NT2/D1 (cell line): ENCODE measurements at regions not wholly inside any gene's neighbourhood (a gene's known extent, or its start where the extent isn't known, plus 50 kb on each side); places are given as distances from the start of the nearest gene placed in this dataset.

Experiments used
- DNase-seq: peaks from one replicate; pipeline ENCODE4 v3.0.0-alpha.2; 2011; ENCODE audit warnings: low read depth, low spot score
- H3K27me3 ChIP-seq: 2 replicates; pipeline ENCODE4 v1.6.0; 2011; ENCODE audit warnings: mild to moderate bottlenecking; ENCODE audit not compliant: insufficient read length, insufficient read depth
- H3K36me3 ChIP-seq: 2 replicates; pipeline ENCODE4 v1.6.1; 2011; ENCODE audit warnings: mild to moderate bottlenecking, low read length, mixed read lengths; ENCODE audit not compliant: insufficient read depth, insufficient read length
- H3K4me1 ChIP-seq: 2 replicates; pipeline ENCODE4 v1.5.1; 2011; ENCODE audit not compliant: insufficient read depth, insufficient read length
- H3K4me3 ChIP-seq: 2 replicates; pipeline ENCODE4 v1.5.1; 2011; ENCODE audit warnings: low read depth; ENCODE audit not compliant: insufficient read length
- H3K9ac ChIP-seq: 2 replicates; pipeline ENCODE4 v1.6.0; 2011; ENCODE audit warnings: low read depth; ENCODE audit not compliant: insufficient read length
- H3K9me3 ChIP-seq: 2 replicates; pipeline ENCODE4 v1.5.1; 2011; ENCODE audit warnings: mild to moderate bottlenecking, low read length; ENCODE audit not compliant: insufficient read depth
- SUZ12 ChIP-seq: IDR thresholded peaks from 2 replicates; pipeline ENCODE4 v1.6.1; 2011; ENCODE audit not compliant: insufficient read length, insufficient read depth; ENCODE audit errors: extremely low read depth
- YY1 ChIP-seq: IDR thresholded peaks from 2 replicates; pipeline ENCODE4 v1.6.1; 2011; ENCODE audit not compliant: insufficient read length, insufficient read depth
- ZNF274 ChIP-seq: IDR thresholded peaks from 2 replicates; pipeline ENCODE4 v1.6.1; 2011; ENCODE audit warnings: mild to moderate bottlenecking, low read depth, low read length

GRCh38 chr15:36271048-36271447 is 308.4 kb upstream of the CDIN1 start:
- Histone ChIP-seq H3K4me1 (no peaks in the 10 kb centered on the region), H3K4me3 (no peak overlapping the region), H3K27me3 (peaks cover 68% of the 10 kb centered on the region), H3K9me3 (no peaks in the 10 kb centered on the region), H3K9ac (no peak overlapping the region), H3K36me3 (no peaks in the 10 kb centered on the region)
- TF ChIP-seq ZNF274 (no peak), YY1 (no peak), SUZ12 (no peak)
- DNase-seq: peak; percentile 43

GRCh38 chr15:36275656-36276055 is 303.8 kb upstream of the CDIN1 start:
- Histone ChIP-seq H3K9ac (no peak overlapping the region), H3K4me3 (no peak overlapping the region), H3K36me3 (no peaks in the 10 kb centered on the region), H3K9me3 (peaks cover 18% of the 10 kb centered on the region; the same call in 1 of the 2 replicates), H3K4me1 (no peaks in the 10 kb centered on the region), H3K27me3 (peaks cover 41% of the 10 kb centered on the region)
- no peak for DNase-seq
- no peak for TF ChIP-seq YY1
- no peak for TF ChIP-seq ZNF274
- no peak for TF ChIP-seq SUZ12

- Histone ChIP-seq H3K9ac (no peak overlapping the region), H3K36me3 (no peaks in the 10 kb centered on the region), H3K4me3 (no peak overlapping the region), H3K4me1 (no peaks in the 10 kb centered on the region), H3K9me3 (peaks cover 18% of the 10 kb centered on the region; the same call in 1 of the 2 replicates), H3K27me3 (peaks cover 15% of the 10 kb centered on the region)
- DNase-seq: no peak
- TF ChIP-seq YY1 (no peak), SUZ12 (no peak), ZNF274 (no peak)
These were observed 301.2 kb upstream of the CDIN1 start for GRCh38 chr15:36278219-36278618.

DNA sequence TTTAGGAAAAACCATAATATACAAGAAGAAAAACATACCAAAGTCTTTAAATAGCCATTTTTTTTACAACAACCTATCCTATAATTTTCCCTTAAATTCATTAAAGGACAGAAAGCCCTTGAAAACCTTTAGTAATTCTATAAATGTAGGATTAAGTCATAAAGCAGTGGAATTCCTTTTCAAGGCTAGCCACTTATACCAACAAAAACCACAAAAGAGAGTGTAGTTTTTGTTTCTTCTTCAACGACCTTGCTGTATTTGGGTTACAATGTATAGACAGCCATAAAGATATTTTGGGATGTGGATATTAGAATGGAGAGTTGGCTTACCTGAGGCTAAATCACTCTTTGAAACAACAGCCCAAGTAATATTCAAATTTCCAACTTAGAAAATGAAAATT is 296.6 kb upstream of the CDIN1 start:
- Histone ChIP-seq H3K9ac (no peak overlapping the region), H3K4me3 (no peak overlapping the region), H3K36me3 (no peaks in the 10 kb centered on the region), H3K4me1 (no peaks in the 10 kb centered on the region), H3K9me3 (peaks cover 18% of the 10 kb centered on the region; the same call in 1 of the 2 replicates), H3K27me3 (no peaks in the 10 kb centered on the region)
- DNase-seq: no peak
- TF ChIP-seq ZNF274 (no peak), YY1 (no peak), SUZ12 (no peak)

DNA sequence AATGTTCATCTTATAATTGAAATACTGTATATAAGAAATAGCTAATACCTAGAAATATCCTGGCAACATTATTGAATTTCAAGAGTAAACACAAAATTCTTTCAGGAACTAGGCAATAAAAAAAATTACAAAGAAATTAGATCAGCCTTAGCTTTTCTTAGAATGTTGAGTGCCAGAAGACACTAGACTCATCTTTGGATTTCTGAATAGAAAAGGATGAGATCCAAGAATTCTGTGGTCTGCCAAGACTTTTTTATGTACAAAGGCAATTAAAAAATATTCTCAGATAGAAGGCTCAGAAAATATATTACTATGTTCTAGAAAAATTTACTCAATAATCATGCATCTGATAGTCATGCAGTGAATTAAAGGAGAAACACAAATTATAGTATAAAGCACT is 294.5 kb upstream of the CDIN1 start:
- no peaks in the 10 kb centered on the region for H3K36me3 ChIP-seq
- H3K4me3 ChIP-seq: no peak overlapping the region
- no peak overlapping the region for H3K9ac ChIP-seq
- no peaks in the 10 kb centered on the region for H3K27me3 ChIP-seq
- DNase-seq: no peak
- H3K9me3 ChIP-seq: no peaks in the 10 kb centered on the region
- TF ChIP-seq YY1: no peak
- no peak for TF ChIP-seq SUZ12
- no peak for TF ChIP-seq ZNF274
- no peaks in the 10 kb centered on the region for H3K4me1 ChIP-seq

DNA sequence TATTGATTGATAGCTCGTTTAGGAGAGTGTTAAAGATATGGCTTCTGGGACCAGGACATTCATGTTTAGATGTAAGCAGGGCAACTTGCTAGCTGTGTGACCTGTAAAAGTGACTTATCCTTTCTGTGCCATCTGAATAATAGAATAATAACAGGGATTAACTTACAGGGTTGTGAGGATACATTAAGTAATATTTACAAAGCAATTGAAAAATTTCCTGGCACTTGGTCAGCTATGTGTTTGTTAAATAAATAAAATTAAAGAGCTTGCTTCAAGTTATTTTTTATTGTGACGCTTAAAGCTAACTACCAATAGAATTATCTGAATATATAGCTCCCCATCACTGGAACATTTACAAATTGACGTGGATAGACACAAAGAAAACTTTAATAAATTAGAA is 287.9 kb upstream of the CDIN1 start:
- Histone ChIP-seq H3K4me3 (no peak overlapping the region), H3K36me3 (no peaks in the 10 kb centered on the region), H3K9me3 (no peaks in the 10 kb centered on the region), H3K27me3 (no peaks in the 10 kb centered on the region), H3K9ac (no peak overlapping the region), H3K4me1 (no peaks in the 10 kb centered on the region)
- DNase-seq: no peak
- TF ChIP-seq YY1 (no peak), ZNF274 (no peak), SUZ12 (no peak)

DNA sequence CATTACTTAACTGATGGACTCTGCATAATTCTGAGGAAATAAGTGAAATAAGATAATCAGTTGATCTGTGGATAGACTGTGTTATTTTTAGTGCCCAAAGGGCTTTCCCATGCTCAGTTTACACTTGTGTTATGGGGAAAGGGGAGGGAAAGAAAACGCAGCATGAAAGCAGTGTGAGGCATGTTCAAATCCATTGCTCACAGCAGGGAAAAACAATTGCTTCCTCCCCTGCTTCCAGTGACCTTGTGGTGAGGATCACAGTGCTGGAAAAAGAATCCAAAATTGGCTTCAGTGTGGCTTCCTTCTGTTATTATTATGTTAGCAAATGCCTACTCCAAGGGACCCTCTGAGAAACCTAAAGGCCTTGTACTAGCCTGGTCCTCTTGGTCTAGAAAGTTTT is 285.1 kb upstream of the CDIN1 start:
- Histone ChIP-seq H3K4me3 (no peak overlapping the region), H3K4me1 (no peaks in the 10 kb centered on the region), H3K9me3 (no peaks in the 10 kb centered on the region), H3K27me3 (no peaks in the 10 kb centered on the region), H3K36me3 (no peaks in the 10 kb centered on the region), H3K9ac (no peak overlapping the region)
- no peak for TF ChIP-seq YY1
- TF ChIP-seq ZNF274: no peak
- no peak for TF ChIP-seq SUZ12
- no peak for DNase-seq
